ENCODE measurements at regions not wholly inside any gene's neighbourhood (a gene's known extent, or its start where the extent isn't known, plus 50 kb on each side); places are given as distances from the start of the nearest gene placed in this dataset.

- no peak for DNase-seq
- H3K9me3 ChIP-seq, result no peaks in the 10 kb centered on the region
- H3K36me3 ChIP-seq, result no peaks in the 10 kb centered on the region
- H3K27ac ChIP-seq, result no peak overlapping the region
- H3K4me1 ChIP-seq, result no peaks in the 10 kb centered on the region
- ATAC-seq, result no peak
- TF ChIP-seq POLR2A (IDR thresholded peaks at IDR 0.05), result no peak
- TF ChIP-seq, protein P1, sequence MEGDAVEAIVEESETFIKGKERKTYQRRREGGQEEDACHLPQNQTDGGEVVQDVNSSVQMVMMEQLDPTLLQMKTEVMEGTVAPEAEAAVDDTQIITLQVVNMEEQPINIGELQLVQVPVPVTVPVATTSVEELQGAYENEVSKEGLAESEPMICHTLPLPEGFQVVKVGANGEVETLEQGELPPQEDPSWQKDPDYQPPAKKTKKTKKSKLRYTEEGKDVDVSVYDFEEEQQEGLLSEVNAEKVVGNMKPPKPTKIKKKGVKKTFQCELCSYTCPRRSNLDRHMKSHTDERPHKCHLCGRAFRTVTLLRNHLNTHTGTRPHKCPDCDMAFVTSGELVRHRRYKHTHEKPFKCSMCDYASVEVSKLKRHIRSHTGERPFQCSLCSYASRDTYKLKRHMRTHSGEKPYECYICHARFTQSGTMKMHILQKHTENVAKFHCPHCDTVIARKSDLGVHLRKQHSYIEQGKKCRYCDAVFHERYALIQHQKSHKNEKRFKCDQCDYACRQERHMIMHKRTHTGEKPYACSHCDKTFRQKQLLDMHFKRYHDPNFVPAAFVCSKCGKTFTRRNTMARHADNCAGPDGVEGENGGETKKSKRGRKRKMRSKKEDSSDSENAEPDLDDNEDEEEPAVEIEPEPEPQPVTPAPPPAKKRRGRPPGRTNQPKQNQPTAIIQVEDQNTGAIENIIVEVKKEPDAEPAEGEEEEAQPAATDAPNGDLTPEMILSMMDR (IDR thresholded peaks at IDR 0.05 in 4 of 5, conservative IDR thresholded peaks at IDR 0.05 in 1 of 5), result no peak
- H3K27me3 ChIP-seq, result no peaks in the 10 kb centered on the region
- H3K4me3 ChIP-seq, result no peak overlapping the region
- in situ Hi-C loops (cut with MboI; ENCODE audit: low sequenced_read_pairs in 4 of 4), result no loop called here
- intact Hi-C loops (cut with DNase I; ENCODE audit: low total_unique reads), result no loop called here
These were observed 52.0 kb upstream of the COL11A1 start for GRCh38 chr1:103160281-103160680.

Measured in gastrocnemius medialis (tissue), 4 donors.